IMR-90 (cell line): ENCODE measurements at regions not wholly inside any gene's neighbourhood (a gene's known extent, or its start where the extent isn't known, plus 50 kb on each side); places are given as distances from the start of the nearest gene placed in this dataset.

Source experiments
- ATAC-seq: fragments of 200-7000 bp; cut with Tn5 transposase; 2 replicates; pipeline ENCODE4 v1.9.1; 2020; ENCODE audit warnings: low read depth, mild to moderate bottlenecking, moderate library complexity
- BruUV-seq: library from RNA; stranded (reverse); fragments of 400-500 nt; replicated peaks from 2 replicates; lab custom pipeline; 2021; lab: Mats Ljungman, UMichigan
- CTCF ChIA-PET: fragments of 300-600 bp; formaldehyde crosslinking; extraction: SDS; loops from one replicate; lab custom pipeline; 2021; ENCODE audit warnings: antibody characterized with exemption; lab: Yijun Ruan, JAX
- POLR2A ChIA-PET: fragments of 300-600 bp; sonication (Branson Sonifier 250); formaldehyde crosslinking; loops from one replicate; lab custom pipeline; 2022; ENCODE audit warnings: antibody characterized with exemption; ENCODE audit not compliant: unreplicated experiment; lab: Charles Lee
- DNase-seq: peaks from one replicate; pipeline ENCODE4 v3.0.0; 2013
- H2AFZ ChIP-seq: replicated peaks from 2 replicates; pipeline ENCODE3; 2013; ENCODE audit warnings: low read length, mild to moderate bottlenecking; ENCODE audit not compliant: poor library complexity
- H2AK5ac ChIP-seq: 2 replicates; pipeline ENCODE4 v1.6.1; 2013; ENCODE audit warnings: low read depth, low read length, inconsistent platforms
- H2AK9ac ChIP-seq: replicated peaks from 2 replicates; pipeline ENCODE3; 2013; ENCODE audit warnings: mild to moderate bottlenecking, low read depth, low read length, moderate library complexity; ENCODE audit not compliant: poor library complexity
- H2BK120ac ChIP-seq: 2 replicates; pipeline ENCODE4 v1.6.1; 2013; ENCODE audit warnings: low read depth, low read length, inconsistent platforms
- H2BK15ac ChIP-seq: 3 replicates; pipeline ENCODE4 v1.6.1; 2013; ENCODE audit warnings: low read depth, low read length, inconsistent platforms
- H2BK20ac ChIP-seq: 2 replicates; pipeline ENCODE4 v1.6.1; 2013; ENCODE audit warnings: low read depth, mild to moderate bottlenecking, inconsistent platforms, low read length, moderate library complexity
- H2BK5ac ChIP-seq: 2 replicates; pipeline ENCODE4 v1.6.1; 2013; ENCODE audit warnings: mild to moderate bottlenecking, low read depth, low read length, inconsistent platforms; ENCODE audit not compliant: poor library complexity, severe bottlenecking
- H3K14ac ChIP-seq: replicated peaks from 2 replicates; pipeline ENCODE4 v1.6.1; 2013; ENCODE audit warnings: low read depth, low read length, inconsistent platforms
- H3K18ac ChIP-seq: 2 replicates; pipeline ENCODE4 v1.6.1; 2013; ENCODE audit warnings: low read depth, low read length, control low read depth
- H3K23ac ChIP-seq: 2 replicates; pipeline ENCODE4 v1.6.1; 2013; ENCODE audit warnings: low read depth, low read length, inconsistent platforms
- H3K27ac ChIP-seq: 2 replicates; pipeline ENCODE4 v1.5.1; 2013; ENCODE audit warnings: mild to moderate bottlenecking, control low read depth, low read length; ENCODE audit not compliant: insufficient read depth
- H3K27me3 ChIP-seq: 2 replicates; pipeline ENCODE4 v1.6.1; 2013; ENCODE audit warnings: low read length; ENCODE audit not compliant: control insufficient read depth, insufficient read depth
- H3K36me3 ChIP-seq: 2 replicates; pipeline ENCODE4 v1.6.1; 2013; ENCODE audit warnings: low read length, mixed read lengths; ENCODE audit not compliant: control insufficient read depth, insufficient read depth
- H3K4ac ChIP-seq: 2 replicates; pipeline ENCODE4 v1.6.1; 2013; ENCODE audit warnings: low read depth, low read length, inconsistent platforms
- H3K4me1 ChIP-seq: 2 replicates; pipeline ENCODE4 v1.6.1; 2013; ENCODE audit warnings: low read length, mixed read lengths; ENCODE audit not compliant: control insufficient read depth, insufficient read depth
- H3K4me2 ChIP-seq: 2 replicates; pipeline ENCODE4 v1.6.1; 2013; ENCODE audit warnings: low read depth, mild to moderate bottlenecking, control low read depth, low read length, moderate library complexity
- H3K4me3 ChIP-seq: 2 replicates; pipeline ENCODE4 v1.5.1; 2013; ENCODE audit warnings: low read depth, mild to moderate bottlenecking, control low read depth, low read length, moderate library complexity; ENCODE audit not compliant: insufficient read depth
- H3K56ac ChIP-seq: 2 replicates; pipeline ENCODE4 v1.6.1; 2013; ENCODE audit warnings: low read length, inconsistent platforms; ENCODE audit not compliant: insufficient read depth; ENCODE audit errors: extremely low read depth
- H3K79me1 ChIP-seq, 2 experiments: 2 replicates each; pipeline ENCODE4 v1.6.1; 2013; ENCODE audit warnings: low read length in 2 of 2, inconsistent platforms in 1 of 2, low read depth in 1 of 2
- H3K9ac ChIP-seq: 2 replicates; pipeline ENCODE4 v1.6.1; 2013; ENCODE audit warnings: low read depth, low read length, control low read depth
- H3K9me1 ChIP-seq: 2 replicates; pipeline ENCODE4 v1.6.1; 2013; ENCODE audit warnings: low read length, inconsistent platforms; ENCODE audit not compliant: insufficient read depth
- H3K9me3 ChIP-seq: 2 replicates; pipeline ENCODE4 v1.6.1; 2013; ENCODE audit warnings: low read length; ENCODE audit not compliant: control insufficient read depth, insufficient read depth
- H4K20me1 ChIP-seq: 2 replicates; pipeline ENCODE4 v1.6.1; 2013; ENCODE audit warnings: low read length, inconsistent platforms; ENCODE audit not compliant: insufficient read depth
- H4K5ac ChIP-seq: 2 replicates; pipeline ENCODE4 v1.6.1; 2013; ENCODE audit warnings: mild to moderate bottlenecking, low read depth, low read length, control low read depth
- H4K8ac ChIP-seq, 2 experiments: 2 replicates each; pipeline ENCODE4 v1.6.1; 2013; ENCODE audit warnings: low read depth in 2 of 2, low read length in 2 of 2, control low read depth in 1 of 2, inconsistent platforms in 1 of 2
- H4K91ac ChIP-seq: 2 replicates; pipeline ENCODE4 v1.6.1; 2013; ENCODE audit warnings: low read depth, low read length, inconsistent platforms; ENCODE audit not compliant: insufficient read depth
- BHLHE40 ChIP-seq: fragments of 150-350 bp; IDR thresholded peaks from 2 replicates; pipeline ENCODE4 v1.6.1; 2016; ENCODE audit warnings: mild to moderate bottlenecking, low read depth, low read length
- WGBS, 2 experiments: methylation state at CpG; one replicate each; pipeline versions ENCODE4 v1.1.5 to v1.1.7; 2013; ENCODE audit warnings: missing lambda C conversion rate in 2 of 2; ENCODE audit not compliant: insufficient read length in 1 of 2; ENCODE audit errors: extremely low coverage in 2 of 2; 5-methylcytosine and 5-hydroxymethylcytosine counted together
- dilution Hi-C: fragments of 300-500 bp; cut with HindIII; formaldehyde crosslinking; loops from one replicate; pipeline ENCODE4 v1.14.3; 2018; ENCODE audit warnings: low sequenced_read_pairs; ENCODE audit not compliant: unreplicated experiment
- in situ Hi-C: fragments of 300-500 bp; cut with MboI; formaldehyde crosslinking; loops from 3 replicates; pipeline ENCODE4 v1.14.3; 2019; ENCODE audit warnings: low sequenced_read_pairs, inconsistent platforms, mixed read lengths
- intact Hi-C: fragments of 100-400 bp; cut with micrococcal nuclease; formaldehyde crosslinking; loops from 2 replicates; pipeline ENCODE4 v1.10.0; 2022

- Histone ChIP-seq H3K23ac (no peak overlapping the region), H3K36me3 (no peaks in the 10 kb centered on the region), H3K4me2 (no peak overlapping the region), H3K4me3 (no peak overlapping the region), H3K27ac (no peak overlapping the region), H3K4me1 (no peaks in the 10 kb centered on the region), H2BK15ac (no peak overlapping the region), H3K9me1 (no peaks in the 10 kb centered on the region), H2BK120ac (no peak overlapping the region), H3K4ac (no peak overlapping the region), H2AK5ac (no peak overlapping the region), H3K56ac (no peak overlapping the region), H3K9me3 (no peaks in the 10 kb centered on the region), H3K14ac (no peak overlapping the region), H3K18ac (no peak overlapping the region), H4K5ac (no peak overlapping the region), H2BK5ac (no peak overlapping the region), H2BK20ac (no peak overlapping the region), H3K27me3 (no peaks in the 10 kb centered on the region), H2AFZ (no peak overlapping the region), H3K79me1 (peaks cover 0 to 30% of the 10 kb centered on the region in 2 experiments; a peak in 2 of 4 replicates), H3K9ac (no peak overlapping the region), H4K8ac (no peak overlapping the region), H2AK9ac (no peak overlapping the region), H4K20me1 (no peaks in the 10 kb centered on the region), H4K91ac (no peak overlapping the region)
- ChIA-PET POLR2A (no interaction called here), CTCF (no interaction called here)
- no peak for TF ChIP-seq BHLHE40
- BruUV-seq, result no TSS peak
- ATAC-seq, result no peak
- 80% methylated on average over 1 of the region's 4 CpGs; no CpG with 5 or more reads in 1 of the 2 experiments for WGBS, 2 experiments
- in situ Hi-C loops, result no loop called here
- dilution Hi-C loops, result no loop called here
- no peak for DNase-seq
- intact Hi-C loops, result no loop called here
Measured at GRCh38 chr11:33411751-33412150, 154.6 kb downstream of the HIPK3 start.
